ENCODE measurements at regions not wholly inside any gene's neighbourhood (a gene's known extent, or its start where the extent isn't known, plus 50 kb on each side); places are given as distances from the start of the nearest gene placed in this dataset.

- TF ChIP-seq MAX (IDR thresholded peaks at IDR 0.05) (peak; percentile 9), RXRA (IDR thresholded peaks at IDR 0.05) (peak; percentile 86 to 87), CTCF (IDR thresholded peaks at IDR 0.05; ENCODE audit: low read depth, low read length, missing input control) (no peak), RAD21 (IDR thresholded peaks at IDR 0.05) (peak; percentile 60 to 73), SP1 (IDR thresholded peaks at IDR 0.05) (peak; percentile 76)
Measured at GRCh38 chr1:228866468-228866867, 131.2 kb downstream of the RHOU start (continued).

DNA sequence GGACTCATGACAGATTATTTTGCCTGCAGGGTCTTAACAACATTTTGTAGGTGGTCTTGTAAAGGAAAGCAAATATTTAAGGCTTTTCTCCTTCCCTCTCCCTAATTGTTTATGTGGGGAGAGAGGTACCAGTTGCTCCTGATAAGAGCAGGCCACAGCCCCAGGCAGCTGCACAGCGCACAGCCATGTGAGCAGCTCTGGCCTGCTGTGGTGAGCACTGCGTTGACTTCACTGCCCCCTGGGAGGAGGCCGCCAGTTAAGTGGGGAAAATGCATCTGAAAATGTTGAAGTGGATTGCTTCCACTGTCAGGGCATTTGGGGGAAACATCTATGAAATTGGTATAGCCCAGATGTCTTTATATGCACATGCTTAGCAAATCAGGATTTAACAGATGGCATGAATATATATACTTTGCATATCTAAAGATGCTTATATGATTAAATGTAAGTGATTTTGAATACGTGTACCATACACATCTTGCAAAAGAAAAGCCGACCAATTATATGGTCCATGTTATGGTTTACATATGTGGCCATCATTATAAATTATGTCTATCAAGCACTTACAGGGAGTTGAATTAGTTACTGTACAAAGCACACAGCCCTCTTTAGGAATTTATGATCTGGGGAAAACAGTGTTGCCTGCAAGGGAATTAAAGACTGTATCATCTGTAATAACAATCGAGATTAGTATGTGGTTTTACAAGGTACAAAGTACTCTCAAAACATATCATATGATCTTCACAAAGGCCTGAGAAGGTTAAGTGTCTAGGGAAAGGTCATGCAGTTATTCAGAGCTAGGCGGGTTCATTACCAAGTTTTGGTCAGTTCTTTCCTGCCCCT is 132.1 kb downstream of the RHOU start:
- H3K9ac ChIP-seq (ENCODE audit: low read depth in 1 of 2, low read length in 2 of 2): no peak overlapping the region
- no peak for TF ChIP-seq YY1 (IDR thresholded peaks at IDR 0.05)
- TF ChIP-seq, protein P1, sequence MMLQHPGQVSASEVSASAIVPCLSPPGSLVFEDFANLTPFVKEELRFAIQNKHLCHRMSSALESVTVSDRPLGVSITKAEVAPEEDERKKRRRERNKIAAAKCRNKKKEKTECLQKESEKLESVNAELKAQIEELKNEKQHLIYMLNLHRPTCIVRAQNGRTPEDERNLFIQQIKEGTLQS (IDR thresholded peaks at IDR 0.05): no peak
- TF ChIP-seq JUND (IDR thresholded peaks at IDR 0.05): no peak
- no peak for TF ChIP-seq REST (IDR thresholded peaks at IDR 0.05)
- TF ChIP-seq FOXA1 (IDR thresholded peaks at IDR 0.05): no peak
- no peak for TF ChIP-seq NR2F2 (IDR thresholded peaks at IDR 0.05)
- no peak for TF ChIP-seq TAF1 (conservative IDR thresholded peaks at IDR 0.05)
- no peak for TF ChIP-seq GABPA (IDR thresholded peaks at IDR 0.05 in 1 of 2, conservative IDR thresholded peaks at IDR 0.05 in 1 of 2)
- WGBS: 89% methylated on average over 7 of the region's 7 CpGs
- no peaks in the 10 kb centered on the region for H3K9me3 ChIP-seq (ENCODE audit: control insufficient read depth in 4 of 4, low read length in 3 of 4)
- no peak for DNase-seq (ENCODE audit: low spot score)
- peak overlapping the region in 1 of 2 donors; percentile 40 for H3K27ac ChIP-seq (ENCODE audit: low read depth in 1 of 2, low read length in 2 of 2)
- no peaks in the 10 kb centered on the region for H3K36me3 ChIP-seq (ENCODE audit: control insufficient read depth in 4 of 4, insufficient read depth in 3 of 4, low read depth in 1 of 4, low read length in 3 of 4)
- no peak overlapping the region for H3K4me3 ChIP-seq (ENCODE audit: low read depth in 1 of 3, low read length in 3 of 3)
- peaks cover 4 to 27% (median 20%) of the 10 kb centered on the region in 4 donors for H3K4me1 ChIP-seq (ENCODE audit: control insufficient read depth in 4 of 4, insufficient read depth in 4 of 4, low read length in 3 of 4)
- H3K27me3 ChIP-seq (ENCODE audit: control insufficient read depth in 4 of 4, insufficient read depth in 4 of 4, low read length in 3 of 4): no peaks in the 10 kb centered on the region

Measured in liver (tissue), 8 donors.